SU-DHL-6 (cell line): ENCODE measurements at regions not wholly inside any gene's neighbourhood (a gene's known extent, or its start where the extent isn't known, plus 50 kb on each side); places are given as distances from the start of the nearest gene placed in this dataset.

ENCODE experiments used
- H2AFZ ChIP-seq: fragments of 200-600 bp; sonication (generic); 2 replicates; pipeline ENCODE4 v1.6.1; 2014; ENCODE audit warnings: low read depth, mild to moderate bottlenecking, moderate library complexity, mixed read lengths, antibody characterized with exemption, low read length; ENCODE audit not compliant: severe bottlenecking
- H3F3A ChIP-seq: fragments of 200-600 bp; shearing (Covaris generic); 2 replicates; pipeline ENCODE4 v1.6.0; 2016; ENCODE audit warnings: antibody characterized with exemption, mild to moderate bottlenecking; ENCODE audit not compliant: insufficient read depth
- H3K27ac ChIP-seq: fragments of 200-600 bp; sonication (generic); 2 replicates; pipeline ENCODE4 v1.5.1; 2016; ENCODE audit warnings: low read depth, mild to moderate bottlenecking, low read length, moderate library complexity, mixed read lengths
- H3K27me3 ChIP-seq: fragments of 200-600 bp; sonication (generic), shearing (Covaris generic); 2 replicates; pipeline ENCODE4 v1.6.0; 2014; ENCODE audit warnings: mild to moderate bottlenecking, low read length
- H3K36me3 ChIP-seq: fragments of 200-600 bp; sonication (generic); 2 replicates; pipeline ENCODE4 v1.6.1; 2014; ENCODE audit warnings: mild to moderate bottlenecking, low read length, mixed read lengths
- H3K4me2 ChIP-seq: fragments of 300-600, 200-600 bp; shearing (Covaris generic), sonication (generic); 2 replicates; pipeline ENCODE4 v1.6.0; 2014; ENCODE audit warnings: low read length, low read depth, mild to moderate bottlenecking; ENCODE audit not compliant: poor library complexity, severe bottlenecking
- H3K4me3 ChIP-seq: fragments of 200-600 bp; sonication (generic); 2 replicates; pipeline ENCODE4 v1.5.1; 2014; ENCODE audit warnings: antibody characterized with exemption, low read length, mild to moderate bottlenecking, mixed read lengths; ENCODE audit not compliant: insufficient read depth, poor library complexity, severe bottlenecking
- H3K79me2 ChIP-seq: fragments of 200-600 bp; sonication (generic); 2 replicates; pipeline ENCODE4 v1.6.1; 2014; ENCODE audit warnings: mild to moderate bottlenecking, low read length, moderate library complexity; ENCODE audit not compliant: insufficient read depth
- H3K9ac ChIP-seq: fragments of 200-600 bp; sonication (generic); 2 replicates; pipeline ENCODE4 v1.7.0; 2014; ENCODE audit warnings: mild to moderate bottlenecking, low read length
- H3K9me2 ChIP-seq: fragments of 200-600 bp; sonication (generic); replicated peaks from 2 replicates; pipeline ENCODE4 v1.6.1; 2014; ENCODE audit warnings: low read length; ENCODE audit not compliant: insufficient read depth
- H3K9me3 ChIP-seq: fragments of 200-600 bp; sonication (generic); 2 replicates; pipeline ENCODE4 v1.6.1; 2014; ENCODE audit warnings: low read length, mixed read lengths; ENCODE audit not compliant: insufficient read depth
- H4K20me1 ChIP-seq: fragments of 200-600 bp; sonication (generic); 2 replicates; pipeline ENCODE4 v1.6.1; 2014; ENCODE audit warnings: low read depth, mild to moderate bottlenecking, antibody characterized with exemption, low read length, moderate library complexity, mixed read lengths
- CTCF ChIP-seq: fragments of 200-600 bp; sonication (generic); IDR thresholded peaks from one replicate; pipeline ENCODE4 v1.5.1; 2017; ENCODE audit warnings: antibody characterized with exemption, mild to moderate bottlenecking, low read length, moderate library complexity; ENCODE audit not compliant: insufficient read depth, poor library complexity, severe bottlenecking
- EZH2phosphoT487 ChIP-seq: fragments of 200-600 bp; sonication (generic), shearing (Covaris generic); conservative IDR thresholded peaks from 2 replicates; pipeline ENCODE4 v1.6.1; 2018; ENCODE audit warnings: mild to moderate bottlenecking, antibody characterized with exemption, low read length, moderate library complexity, mixed read lengths

GRCh38 chr1:198084241-198084908 is 72.4 kb upstream of the NEK7 start:
- Histone ChIP-seq H2AFZ (no peak overlapping the region), H3K9me2 (no peaks in the 10 kb centered on the region), H3K27me3 (no peaks in the 10 kb centered on the region), H3K27ac (no peak overlapping the region), H4K20me1 (no peaks in the 10 kb centered on the region), H3K79me2 (no peaks in the 10 kb centered on the region), H3F3A (no peaks in the 10 kb centered on the region), H3K4me3 (no peak overlapping the region), H3K9ac (no peak overlapping the region), H3K4me2 (no peak overlapping the region), H3K36me3 (no peaks in the 10 kb centered on the region), H3K9me3 (no peaks in the 10 kb centered on the region)
- TF ChIP-seq CTCF (no peak), EZH2phosphoT487 (no peak)

- H3K36me3 ChIP-seq = no peaks in the 10 kb centered on the region
- no peaks in the 10 kb centered on the region for H3K9me2 ChIP-seq
- no peak for TF ChIP-seq EZH2phosphoT487
- no peak for TF ChIP-seq CTCF
- no peak overlapping the region for H3K9ac ChIP-seq
- H2AFZ ChIP-seq = no peak overlapping the region
- no peaks in the 10 kb centered on the region for H4K20me1 ChIP-seq
- H3K27me3 ChIP-seq = no peaks in the 10 kb centered on the region
- no peaks in the 10 kb centered on the region for H3K79me2 ChIP-seq
- H3K4me3 ChIP-seq = no peak overlapping the region
- H3K27ac ChIP-seq = no peak overlapping the region
- H3K9me3 ChIP-seq = no peaks in the 10 kb centered on the region
- no peak overlapping the region for H3K4me2 ChIP-seq
- no peaks in the 10 kb centered on the region for H3F3A ChIP-seq
Observed at GRCh38 chr1:198086051-198086745, 70.6 kb upstream of the NEK7 start.

- TF ChIP-seq EZH2phosphoT487 (no peak), CTCF (no peak)
- Histone ChIP-seq H3K9me2 (no peaks in the 10 kb centered on the region), H3K9me3 (no peaks in the 10 kb centered on the region), H3K79me2 (no peaks in the 10 kb centered on the region), H2AFZ (no peak overlapping the region), H3F3A (no peaks in the 10 kb centered on the region), H3K9ac (no peak overlapping the region), H3K4me3 (no peak overlapping the region), H3K36me3 (no peaks in the 10 kb centered on the region), H3K4me2 (no peak overlapping the region), H4K20me1 (no peaks in the 10 kb centered on the region), H3K27ac (no peak overlapping the region), H3K27me3 (no peaks in the 10 kb centered on the region)
Observed at GRCh38 chr1:198087831-198088230, 69.0 kb upstream of the NEK7 start.
